C4-2B (cell line): ENCODE measurements at regions not wholly inside any gene's neighbourhood (a gene's known extent, or its start where the extent isn't known, plus 50 kb on each side); places are given as distances from the start of the nearest gene placed in this dataset.
A peak's percentile ranks its signal among the peaks of the same experiment; 100 is the strongest.

ENCODE experiments used
- H3K27ac ChIP-seq: fragments of 450-650 bp; 2 replicates; pipeline ENCODE4 v1.5.1; 2017
- CTCF ChIP-seq: fragments of 450-650 bp; conservative IDR thresholded peaks from 2 replicates; pipeline ENCODE4 v1.5.1; 2017; ENCODE audit warnings: mild to moderate bottlenecking
- ZFX ChIP-seq: fragments of 450-650 bp; IDR thresholded peaks from 2 replicates; pipeline ENCODE4 v1.6.1; 2017

- H3K27ac ChIP-seq = no peak overlapping the region
- TF ChIP-seq CTCF = no peak
- TF ChIP-seq ZFX = no peak
Measured at GRCh38 chr7:70846208-70846607, 285.7 kb upstream of the GALNT17 start.

GRCh38 chr7:70849580-70850235 lies 282.2 kb upstream of the GALNT17 start:
- no peak for TF ChIP-seq CTCF
- TF ChIP-seq ZFX = no peak
- H3K27ac ChIP-seq = no peak overlapping the region

- no peak overlapping the region for H3K27ac ChIP-seq
- TF ChIP-seq CTCF (no peak), ZFX (no peak)
Measured at GRCh38 chr7:70855373-70855772, 276.6 kb upstream of the GALNT17 start.

DNA sequence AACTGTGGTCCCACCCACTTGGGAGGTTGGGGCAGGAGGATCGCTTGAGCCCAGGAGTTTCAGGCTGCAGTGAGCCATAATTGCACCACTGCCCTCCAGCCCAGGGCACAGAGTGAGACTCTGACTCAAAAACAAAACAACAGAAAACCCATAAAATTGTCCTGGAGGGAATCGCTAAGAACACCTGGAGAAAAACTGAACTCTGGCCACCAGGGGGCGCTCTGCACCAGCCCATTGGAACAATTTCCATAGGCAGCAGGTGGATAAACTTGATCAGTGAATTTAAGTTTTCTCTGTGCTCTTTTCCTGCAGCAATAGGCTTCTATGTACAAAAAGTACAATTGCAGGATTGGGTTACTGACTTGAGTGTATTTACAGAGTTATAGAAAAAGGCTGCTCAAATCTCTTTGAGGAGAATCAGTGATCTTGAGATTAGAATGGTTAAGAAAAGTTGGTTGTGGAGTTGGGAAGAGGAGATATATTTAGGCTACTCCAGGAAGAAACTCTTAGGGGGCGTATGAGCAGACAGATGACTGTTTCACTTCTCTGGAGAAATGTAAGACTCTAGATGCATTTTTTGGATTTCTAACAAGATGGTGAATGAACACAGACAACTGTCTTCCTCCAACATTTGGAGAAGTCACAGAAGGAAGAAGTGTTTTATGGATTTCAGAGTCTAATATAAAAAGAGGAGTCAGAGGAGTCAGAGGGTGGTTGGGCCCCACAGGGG lies 274.9 kb upstream of the GALNT17 start:
- no peak overlapping the region for H3K27ac ChIP-seq
- TF ChIP-seq ZFX (no peak), CTCF (peak; percentile 98)

DNA sequence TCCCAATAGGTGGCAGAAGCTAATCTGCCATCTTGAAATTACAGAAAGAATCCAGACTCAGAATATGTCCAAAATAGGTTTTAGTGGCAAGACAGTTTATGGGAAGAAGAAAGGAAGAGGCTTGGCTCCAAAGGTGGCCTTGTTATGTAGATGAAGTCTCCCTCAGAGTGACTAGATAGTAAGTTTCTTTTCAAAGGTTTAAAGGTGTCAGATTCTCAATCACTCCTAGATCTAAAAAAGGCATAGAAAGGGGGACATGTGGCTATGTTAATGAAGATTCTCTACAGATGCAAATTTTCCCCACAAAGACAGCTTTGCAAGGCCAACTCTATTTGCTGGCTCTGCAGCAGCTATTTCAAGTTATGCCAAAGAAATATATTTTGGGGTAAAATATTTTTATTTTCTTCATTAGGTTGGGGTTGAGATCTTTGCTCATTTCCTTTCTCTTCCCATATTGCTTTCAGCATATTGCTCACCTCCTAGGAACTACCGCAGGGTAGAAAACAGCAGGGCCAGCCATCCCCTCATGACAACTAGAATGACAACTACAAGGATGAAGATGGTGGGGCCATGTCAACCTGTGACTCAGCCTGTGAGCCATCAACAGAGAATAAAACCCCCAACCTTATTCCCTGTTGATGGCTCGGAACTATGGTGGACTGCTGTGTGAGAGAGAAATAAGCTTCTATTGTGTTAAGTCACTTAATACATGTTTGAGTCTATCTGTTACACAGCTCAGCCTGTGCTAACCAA lies 274.0 kb upstream of the GALNT17 start:
- no peak overlapping the region for H3K27ac ChIP-seq

GRCh38 chr7:70867513-70867912 lies 264.4 kb upstream of the GALNT17 start:
- TF ChIP-seq ZFX = no peak
- no peak for TF ChIP-seq CTCF
- no peak overlapping the region for H3K27ac ChIP-seq

More for the DNA sequence above, 274.0 kb upstream of the GALNT17 start:
- no peak for TF ChIP-seq ZFX
- TF ChIP-seq CTCF = no peak

- H3K27ac ChIP-seq = no peak overlapping the region
- TF ChIP-seq CTCF = no peak
- no peak for TF ChIP-seq ZFX
Measured at GRCh38 chr7:70870349-70870748, 261.6 kb upstream of the GALNT17 start.
